Activated CD4-positive, alpha-beta T cell treated with anti-CD3 and anti-CD28 coated beads, Interleukin-2, amount 50 U/mL, for 1 hour (primary cell): ENCODE measurements at regions not wholly inside any gene's neighbourhood (a gene's known extent, or its start where the extent isn't known, plus 50 kb on each side); places are given as distances from the start of the nearest gene placed in this dataset.

ENCODE experiments used
- DNase-seq: peaks from one replicate; pipeline ENCODE4 v3.0.0-alpha.2; 2020

- no peak for DNase-seq
Observed at GRCh38 chr7:18420748-18421147, 74.8 kb upstream of the HDAC9 start.

DNA sequence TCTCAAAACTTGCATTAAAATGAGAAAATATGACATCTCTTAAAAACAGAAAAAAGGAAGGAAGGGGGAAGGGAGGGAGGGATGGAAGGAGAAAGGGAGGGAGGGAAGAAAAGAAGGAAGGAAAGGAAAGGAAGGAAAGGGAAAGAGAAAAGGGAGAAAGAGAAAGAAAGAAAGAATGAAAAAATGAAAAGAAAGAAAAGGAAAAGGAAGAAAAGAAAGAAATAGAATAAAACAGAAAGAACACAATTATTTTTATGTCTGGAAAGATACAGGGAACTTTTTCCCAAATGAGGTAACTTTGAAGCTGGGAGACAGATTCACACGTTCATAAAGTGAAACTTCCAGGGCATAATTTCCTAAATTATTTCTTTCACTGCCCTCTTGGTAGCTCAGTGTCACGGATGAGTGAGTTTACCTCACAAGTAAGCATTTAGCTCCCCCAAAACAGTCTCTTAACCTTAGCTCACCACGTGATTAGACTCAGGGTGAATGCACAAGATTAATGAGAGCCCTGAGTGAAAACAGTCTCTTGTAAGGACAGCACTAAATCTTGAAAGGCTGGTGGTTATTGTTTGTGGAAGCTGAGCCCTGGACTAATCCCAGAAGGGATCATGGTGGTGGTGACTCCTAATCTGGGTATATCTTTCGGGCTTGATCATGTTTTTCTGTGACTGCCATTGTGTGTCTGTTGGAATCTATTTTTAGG is 74.1 kb upstream of the HDAC9 start:
- DNase-seq: no peak

GRCh38 chr7:18425227-18425626 is 70.3 kb upstream of the HDAC9 start:
- DNase-seq: no peak

DNA sequence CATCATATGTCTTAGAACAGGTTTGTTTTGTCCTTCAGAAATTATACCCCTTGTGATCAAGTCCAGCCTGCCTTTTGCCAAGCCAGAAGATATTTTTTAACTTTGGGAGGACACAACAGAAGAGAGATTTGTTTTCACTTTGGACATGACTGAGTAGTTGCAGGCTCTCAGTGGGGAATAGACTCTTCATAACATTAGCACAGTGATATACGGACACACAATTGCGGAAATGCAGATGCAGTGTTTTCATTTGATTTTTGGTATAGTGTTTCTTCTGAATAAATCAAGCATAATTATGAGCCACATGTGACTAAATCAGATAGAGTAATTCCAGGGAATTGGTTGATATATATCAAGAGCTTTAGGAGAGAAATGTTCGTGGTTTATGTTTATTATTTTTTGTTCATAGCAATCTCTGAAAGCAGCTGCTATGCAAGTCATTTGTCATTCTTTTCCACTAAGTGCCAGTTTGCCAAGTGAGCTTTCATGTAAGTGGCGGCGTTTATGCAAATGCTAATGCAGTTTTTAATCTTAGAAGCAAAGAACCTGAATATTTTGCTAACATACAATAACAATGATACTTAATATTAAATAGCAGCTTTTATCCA is 69.6 kb upstream of the HDAC9 start:
- no peak for DNase-seq

DNA sequence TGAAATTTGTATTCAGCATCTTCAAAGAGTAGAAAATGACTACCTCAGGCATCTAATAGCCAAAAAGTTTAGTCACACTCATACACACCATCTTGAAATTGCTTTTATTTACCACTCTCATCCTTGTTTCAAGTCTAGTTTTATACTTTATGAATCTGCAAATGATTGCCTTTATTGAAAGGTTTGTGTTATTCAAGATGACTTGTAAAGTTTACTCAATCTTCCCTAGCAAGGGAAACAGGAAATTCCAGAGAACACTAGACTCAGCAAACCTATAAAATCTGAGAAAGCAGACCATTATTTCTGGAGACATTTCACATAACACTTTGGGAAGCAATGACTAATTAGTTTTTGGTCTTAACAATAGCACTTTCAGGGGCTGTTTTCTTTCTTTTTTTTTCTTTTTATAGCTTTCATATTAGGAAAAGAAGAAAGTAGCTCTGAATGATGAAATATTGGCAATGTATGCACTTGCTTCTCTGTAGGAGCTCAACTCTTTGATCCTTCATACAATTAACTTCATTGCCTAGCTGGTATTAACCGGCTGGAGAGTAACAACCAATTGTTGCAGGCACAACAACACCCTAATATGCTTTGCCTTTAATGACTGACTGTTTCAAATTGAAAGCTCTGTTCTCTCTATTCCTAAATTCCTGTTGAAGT is 68.9 kb upstream of the HDAC9 start:
- no peak for DNase-seq

DNA sequence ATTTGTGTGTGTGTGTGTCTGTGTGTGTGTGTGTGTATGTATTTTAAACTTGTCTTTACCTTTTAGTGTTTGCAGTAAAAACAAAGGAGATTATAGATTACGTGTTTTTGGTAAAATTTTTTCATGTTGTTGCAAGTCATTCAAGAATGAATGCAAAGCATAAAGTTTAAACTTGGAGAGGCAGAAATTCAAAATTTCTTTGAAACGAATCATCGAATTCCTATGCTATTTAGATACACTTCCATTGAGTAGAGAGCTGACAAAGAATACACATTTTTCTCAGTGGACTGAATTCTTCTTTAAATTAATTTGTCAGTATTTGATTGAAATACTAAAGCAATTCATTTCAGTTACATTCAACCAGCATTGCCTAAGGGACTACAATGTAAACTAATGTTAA is 66.0 kb upstream of the HDAC9 start:
- no peak for DNase-seq

DNA sequence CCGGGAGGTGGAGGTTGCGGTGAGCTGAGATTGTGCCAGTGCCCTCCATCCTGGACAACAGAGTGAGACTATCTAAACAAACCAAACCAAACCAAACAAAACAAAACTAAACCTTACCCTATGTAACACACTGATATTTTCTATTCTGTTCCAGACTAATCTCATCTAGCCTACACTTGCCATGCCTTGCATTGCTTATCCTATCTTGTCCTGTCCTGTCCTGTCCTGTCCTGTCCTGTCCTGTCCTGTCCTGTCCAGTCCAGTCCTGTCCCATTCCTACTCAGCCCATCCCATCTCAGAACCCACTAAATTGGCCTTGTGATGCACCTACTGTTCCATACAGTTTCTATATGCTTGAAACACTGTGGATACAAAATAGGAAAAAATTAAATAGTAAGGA is 64.7 kb upstream of the HDAC9 start:
- no peak for DNase-seq

DNA sequence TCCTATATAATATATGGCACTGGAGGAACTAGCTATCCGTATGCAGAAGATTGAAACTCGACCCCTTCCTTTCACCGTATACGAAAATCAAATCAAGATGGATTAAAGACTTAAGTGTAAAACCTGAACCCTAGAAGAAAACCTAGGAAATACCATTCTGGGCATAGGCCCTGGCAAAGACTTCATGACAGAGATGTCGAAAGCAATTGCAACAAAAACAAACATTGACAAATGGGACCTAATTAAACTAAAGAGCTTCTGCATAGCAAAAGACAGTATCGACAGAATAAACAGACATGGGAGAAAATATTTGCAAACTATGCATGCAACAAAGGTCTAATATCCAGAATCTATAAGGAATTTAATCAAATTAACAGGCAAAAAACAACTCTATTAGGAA is 61.4 kb upstream of the HDAC9 start:
- DNase-seq: no peak

DNA sequence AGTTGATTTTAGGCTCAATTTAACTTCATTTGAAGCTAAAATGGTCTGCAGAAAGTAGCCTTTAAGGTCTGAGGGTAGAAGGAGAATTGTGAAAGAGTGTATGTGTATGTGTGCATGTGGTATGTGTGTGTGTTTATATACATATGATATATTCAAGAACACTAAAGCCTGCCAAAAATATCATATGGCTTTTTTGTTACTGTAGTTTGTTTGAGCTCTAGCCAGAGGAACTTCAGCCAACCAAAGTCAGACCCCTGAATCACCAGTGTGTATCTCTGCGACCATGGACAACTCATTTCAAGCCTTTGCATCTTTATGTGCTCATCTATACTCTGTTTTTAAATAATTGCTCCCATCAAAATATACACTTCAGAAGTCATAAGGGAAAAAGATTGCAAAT is 58.4 kb upstream of the HDAC9 start:
- no peak for DNase-seq

GRCh38 chr7:18440934-18441333 is 54.6 kb upstream of the HDAC9 start:
- DNase-seq: no peak

- no peak for DNase-seq
Observed at GRCh38 chr7:18444826-18445225, 50.7 kb upstream of the HDAC9 start.

DNA sequence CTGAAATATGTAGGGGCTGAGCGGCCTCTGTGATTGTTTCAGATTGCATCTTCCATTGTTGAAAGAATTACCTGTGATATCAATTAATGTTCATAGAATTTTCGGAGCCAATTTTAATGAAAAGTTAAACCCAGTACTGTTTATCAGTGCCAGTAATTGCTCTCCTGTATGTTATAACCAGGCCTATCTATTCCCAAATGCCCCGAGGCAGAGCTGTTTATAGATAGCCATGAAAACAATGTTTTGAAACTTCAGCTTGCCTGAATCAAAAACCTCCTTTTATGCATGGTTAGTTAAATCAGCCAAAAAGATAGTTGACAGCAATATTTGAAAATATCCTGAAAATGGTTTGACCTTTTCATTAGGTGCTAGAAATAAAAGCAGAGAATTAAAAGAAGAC is 50.1 kb upstream of the HDAC9 start:
- DNase-seq: no peak
